ENCODE measurements at regions not wholly inside any gene's neighbourhood (a gene's known extent, or its start where the extent isn't known, plus 50 kb on each side); places are given as distances from the start of the nearest gene placed in this dataset.
"Not testable (repeated sequence)": the region's sequence is repeated elsewhere in the genome, so short reads cannot be mapped to it uniquely, and the experiment has no call there.

DNA sequence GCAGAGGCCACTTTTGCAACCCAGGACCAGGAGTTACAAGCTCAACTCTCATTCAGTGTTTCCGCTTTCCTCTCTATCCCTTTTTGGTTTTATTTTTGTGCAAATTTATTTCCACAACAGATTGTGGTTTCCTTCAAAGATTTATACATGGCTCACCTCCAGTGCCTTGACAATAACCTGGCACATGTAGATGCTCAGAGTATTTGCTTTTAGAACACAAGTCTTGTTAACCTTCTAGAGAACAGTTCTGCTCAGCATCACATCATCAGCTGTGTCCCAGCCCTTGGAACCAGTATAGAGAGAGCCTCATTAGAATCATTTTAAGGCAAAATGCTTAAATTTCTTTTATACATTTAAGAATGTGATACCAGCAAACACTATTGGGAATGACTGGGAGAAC is 133.7 kb downstream of the TENT5C start:
- no peak for DNase-seq (ENCODE audit: low spot score)
- H3K36me3 Mint-ChIP-seq (ENCODE audit: low read depth): peaks cover 2% of the 10 kb centered on the region
- H3K27me3 Mint-ChIP-seq (ENCODE audit: low read depth): no peaks in the 10 kb centered on the region
- no peak overlapping the region for H3K27ac Mint-ChIP-seq (ENCODE audit: unreplicated experiment)
- no peak overlapping the region for H3K4me3 Mint-ChIP-seq (ENCODE audit: unreplicated experiment)
- H3K9me3 Mint-ChIP-seq (ENCODE audit: low read depth): peaks cover 17% of the 10 kb centered on the region
- H3K4me1 Mint-ChIP-seq (ENCODE audit: low read depth): peaks cover 15% of the 10 kb centered on the region
- TF ChIP-seq, protein P1, sequence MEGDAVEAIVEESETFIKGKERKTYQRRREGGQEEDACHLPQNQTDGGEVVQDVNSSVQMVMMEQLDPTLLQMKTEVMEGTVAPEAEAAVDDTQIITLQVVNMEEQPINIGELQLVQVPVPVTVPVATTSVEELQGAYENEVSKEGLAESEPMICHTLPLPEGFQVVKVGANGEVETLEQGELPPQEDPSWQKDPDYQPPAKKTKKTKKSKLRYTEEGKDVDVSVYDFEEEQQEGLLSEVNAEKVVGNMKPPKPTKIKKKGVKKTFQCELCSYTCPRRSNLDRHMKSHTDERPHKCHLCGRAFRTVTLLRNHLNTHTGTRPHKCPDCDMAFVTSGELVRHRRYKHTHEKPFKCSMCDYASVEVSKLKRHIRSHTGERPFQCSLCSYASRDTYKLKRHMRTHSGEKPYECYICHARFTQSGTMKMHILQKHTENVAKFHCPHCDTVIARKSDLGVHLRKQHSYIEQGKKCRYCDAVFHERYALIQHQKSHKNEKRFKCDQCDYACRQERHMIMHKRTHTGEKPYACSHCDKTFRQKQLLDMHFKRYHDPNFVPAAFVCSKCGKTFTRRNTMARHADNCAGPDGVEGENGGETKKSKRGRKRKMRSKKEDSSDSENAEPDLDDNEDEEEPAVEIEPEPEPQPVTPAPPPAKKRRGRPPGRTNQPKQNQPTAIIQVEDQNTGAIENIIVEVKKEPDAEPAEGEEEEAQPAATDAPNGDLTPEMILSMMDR (IDR thresholded peaks at IDR 0.05): no peak

DNA sequence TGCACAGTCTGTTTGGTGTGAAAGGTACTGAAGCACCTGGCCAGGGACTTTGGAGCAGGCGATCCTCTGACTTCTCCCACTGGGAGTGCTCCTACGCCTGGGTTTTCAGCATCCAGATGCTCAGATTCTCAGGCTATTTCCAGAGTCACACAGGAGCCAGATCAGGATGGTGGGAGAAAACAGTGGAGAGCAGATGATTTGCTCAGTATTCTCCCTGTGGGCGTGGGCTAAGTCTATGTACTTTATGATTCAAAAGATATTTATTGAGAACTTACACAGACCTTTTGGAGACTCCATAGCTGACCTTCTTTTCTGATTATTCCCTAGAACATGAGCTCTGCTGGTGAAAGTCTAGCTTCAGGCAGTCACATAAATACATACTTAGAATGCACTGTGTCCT is 134.6 kb downstream of the TENT5C start:
- no peak overlapping the region for H3K27ac Mint-ChIP-seq (ENCODE audit: unreplicated experiment)
- H3K4me3 Mint-ChIP-seq (ENCODE audit: unreplicated experiment): no peak overlapping the region
- TF ChIP-seq, protein P1 (IDR thresholded peaks at IDR 0.05): no peak
- DNase-seq (ENCODE audit: low spot score): no peak
- H3K36me3 Mint-ChIP-seq (ENCODE audit: low read depth): peaks cover 2% of the 10 kb centered on the region
- no peaks in the 10 kb centered on the region for H3K27me3 Mint-ChIP-seq (ENCODE audit: low read depth)
- H3K4me1 Mint-ChIP-seq (ENCODE audit: low read depth): peaks cover 5% of the 10 kb centered on the region
- H3K9me3 Mint-ChIP-seq (ENCODE audit: low read depth): peaks cover 23% of the 10 kb centered on the region

- Mint-ChIP-seq H3K27me3 (ENCODE audit: low read depth) (peaks cover 12% of the 10 kb centered on the region), H3K9me3 (ENCODE audit: low read depth) (peaks cover 35% of the 10 kb centered on the region)
- not testable (repeated sequence) for DNase-seq (ENCODE audit: low spot score); H3K4me3 Mint-ChIP-seq (ENCODE audit: unreplicated experiment); H3K27ac Mint-ChIP-seq (ENCODE audit: unreplicated experiment); H3K36me3 Mint-ChIP-seq (ENCODE audit: low read depth); H3K4me1 Mint-ChIP-seq (ENCODE audit: low read depth)
These were observed 140.7 kb downstream of the TENT5C start for GRCh38 chr1:117746565-117746964.

GRCh38 chr1:117747605-117748004 is 141.8 kb downstream of the TENT5C start:
- H3K9me3 Mint-ChIP-seq (ENCODE audit: low read depth): peaks cover 24% of the 10 kb centered on the region
- peaks cover 12% of the 10 kb centered on the region for H3K27me3 Mint-ChIP-seq (ENCODE audit: low read depth)
- peaks cover 2% of the 10 kb centered on the region for H3K36me3 Mint-ChIP-seq (ENCODE audit: low read depth)
- H3K27ac Mint-ChIP-seq (ENCODE audit: unreplicated experiment): no peak overlapping the region
- no peaks in the 10 kb centered on the region for H3K4me1 Mint-ChIP-seq (ENCODE audit: low read depth)
- TF ChIP-seq, protein P1 (IDR thresholded peaks at IDR 0.05): no peak
- no peak overlapping the region for H3K4me3 Mint-ChIP-seq (ENCODE audit: unreplicated experiment)
- no peak for DNase-seq (ENCODE audit: low spot score)

DNA sequence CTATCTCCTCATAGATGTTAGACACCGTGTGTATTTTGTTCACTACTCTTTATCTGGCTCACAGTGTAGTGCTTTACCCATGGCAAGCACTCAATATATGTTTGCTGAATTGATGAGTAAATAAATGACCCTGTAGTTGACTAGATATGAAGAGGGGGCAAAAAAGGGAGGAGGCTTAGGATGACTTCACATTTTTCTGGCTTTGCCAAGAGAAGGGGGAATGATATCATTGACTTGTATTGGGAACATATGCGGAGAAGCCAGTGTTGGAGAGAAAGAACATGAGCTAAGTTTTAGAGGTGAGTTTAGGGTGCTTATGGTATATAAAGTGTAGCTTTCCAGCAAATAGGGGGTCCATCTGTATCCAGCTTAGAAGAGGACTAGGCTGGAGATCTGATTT is 145.5 kb downstream of the TENT5C start:
- Mint-ChIP-seq H3K27ac (ENCODE audit: unreplicated experiment) (no peak overlapping the region), H3K27me3 (ENCODE audit: low read depth) (peaks cover 14% of the 10 kb centered on the region), H3K4me1 (ENCODE audit: low read depth) (peaks cover 10% of the 10 kb centered on the region), H3K9me3 (ENCODE audit: low read depth) (peaks cover 3% of the 10 kb centered on the region), H3K4me3 (ENCODE audit: unreplicated experiment) (no peak overlapping the region), H3K36me3 (ENCODE audit: low read depth) (no peaks in the 10 kb centered on the region)
- DNase-seq (ENCODE audit: low spot score): no peak
- TF ChIP-seq, protein P1 (IDR thresholded peaks at IDR 0.05): no peak

- H3K4me3 Mint-ChIP-seq (ENCODE audit: unreplicated experiment): no peak overlapping the region
These were observed 146.8 kb downstream of the TENT5C start for GRCh38 chr1:117752661-117753060.

More at GRCh38 chr1:117752661-117753060, 146.8 kb downstream of the TENT5C start:
- Mint-ChIP-seq H3K27ac (ENCODE audit: unreplicated experiment) (no peak overlapping the region), H3K4me1 (ENCODE audit: low read depth) (peaks cover 10% of the 10 kb centered on the region), H3K9me3 (ENCODE audit: low read depth) (peaks cover 2% of the 10 kb centered on the region), H3K27me3 (ENCODE audit: low read depth) (peaks cover 14% of the 10 kb centered on the region), H3K36me3 (ENCODE audit: low read depth) (no peaks in the 10 kb centered on the region)
- TF ChIP-seq, protein P1 (IDR thresholded peaks at IDR 0.05): no peak
- DNase-seq (ENCODE audit: low spot score): no peak
